Activated CD8-positive, alpha-beta T cell treated with anti-CD3 and anti-CD28 coated beads for 36 hours (primary cell): ENCODE measurements at regions not wholly inside any gene's neighbourhood (a gene's known extent, or its start where the extent isn't known, plus 50 kb on each side); places are given as distances from the start of the nearest gene placed in this dataset.

Experiments
- ATAC-seq: fragments of 200-7000 bp; cut with Tn5 transposase; one replicate; pipeline ENCODE4 v1.10.0; 2021; ENCODE audit warnings: mild to moderate bottlenecking, moderate library complexity
- CTCF ChIA-PET: fragments of 350-600 bp; sonication (Branson Sonifier 250); formaldehyde crosslinking; loops from one replicate; lab custom pipeline; 2021; ENCODE audit warnings: antibody characterized with exemption; lab: Charles Lee
- POLR2A ChIA-PET: fragments of 350-600 bp; sonication (Branson Sonifier 250); formaldehyde crosslinking; loops from one replicate; lab custom pipeline; 2021; ENCODE audit warnings: antibody characterized with exemption; lab: Charles Lee
- DNase-seq: peaks from one replicate; pipeline ENCODE4 v3.0.0-alpha.2; 2020
- H3K27ac Mint-ChIP-seq: one replicate; pipeline ENCODE4 v1.8.0; 2021; ENCODE audit warnings: mild to moderate bottlenecking, mixed read lengths
- H3K27me3 Mint-ChIP-seq: one replicate; pipeline ENCODE4 v1.8.0; 2021; ENCODE audit warnings: mixed read lengths
- H3K36me3 Mint-ChIP-seq: one replicate; pipeline ENCODE4 v1.8.0; 2021; ENCODE audit warnings: low read depth, mixed read lengths
- H3K4me1 Mint-ChIP-seq: one replicate; pipeline ENCODE4 v1.8.0; 2021; ENCODE audit warnings: low read depth, mixed read lengths
- H3K4me3 Mint-ChIP-seq: one replicate; pipeline ENCODE4 v1.8.0; 2021; ENCODE audit warnings: mild to moderate bottlenecking, moderate library complexity, mixed read lengths
- H3K9me3 Mint-ChIP-seq: one replicate; pipeline ENCODE4 v1.8.0; 2021; ENCODE audit warnings: mixed read lengths
- CTCF ChIP-seq: fragments of 200-600 bp; IDR thresholded peaks from one replicate; pipeline ENCODE4 v1.8.0; 2022; ENCODE audit warnings: antibody characterized with exemption, mild to moderate bottlenecking
- intact Hi-C: fragments of 100-400 bp; cut with micrococcal nuclease; formaldehyde crosslinking; loops from one replicate; pipeline ENCODE4 v1.10.0; 2022

- H3K9me3 Mint-ChIP-seq: no peaks in the 10 kb centered on the region
- no peak for DNase-seq
- intact Hi-C loops: no loop called here
Measured at GRCh38 chr2:217338306-217338916, 478.5 kb upstream of the TNP1 start.

GRCh38 chr2:217337771-217338170 lies 477.9 kb upstream of the TNP1 start:
- ChIA-PET CTCF (no interaction called here), POLR2A (no interaction called here)
- no peak for DNase-seq
- Mint-ChIP-seq H3K27me3 (no peaks in the 10 kb centered on the region), H3K27ac (no peak overlapping the region), H3K4me1 (no peaks in the 10 kb centered on the region), H3K9me3 (no peaks in the 10 kb centered on the region), H3K36me3 (no peaks in the 10 kb centered on the region), H3K4me3 (no peak overlapping the region)
- intact Hi-C loops: no loop called here
- no peak for TF ChIP-seq CTCF
- no peak for ATAC-seq

More at GRCh38 chr2:217338306-217338916, 478.5 kb upstream of the TNP1 start:
- no peak for TF ChIP-seq CTCF
- no peak overlapping the region for H3K4me3 Mint-ChIP-seq
- H3K36me3 Mint-ChIP-seq: no peaks in the 10 kb centered on the region
- ChIA-PET CTCF (no interaction called here), POLR2A (no interaction called here)
- H3K27me3 Mint-ChIP-seq: no peaks in the 10 kb centered on the region
- no peak for ATAC-seq
- no peaks in the 10 kb centered on the region for H3K4me1 Mint-ChIP-seq
- H3K27ac Mint-ChIP-seq: no peak overlapping the region

- H3K4me1 Mint-ChIP-seq: no peaks in the 10 kb centered on the region
- ATAC-seq: no peak
- no peaks in the 10 kb centered on the region for H3K9me3 Mint-ChIP-seq
- no peak for TF ChIP-seq CTCF
- intact Hi-C loops: no loop called here
- no peak overlapping the region for H3K4me3 Mint-ChIP-seq
- ChIA-PET CTCF (no interaction called here), POLR2A (no interaction called here)
- no peaks in the 10 kb centered on the region for H3K36me3 Mint-ChIP-seq
- DNase-seq: no peak
- no peak overlapping the region for H3K27ac Mint-ChIP-seq
- H3K27me3 Mint-ChIP-seq: no peaks in the 10 kb centered on the region
Measured at GRCh38 chr2:217336694-217337093, 476.8 kb upstream of the TNP1 start.

GRCh38 chr2:217335341-217335966 lies 475.6 kb upstream of the TNP1 start:
- ChIA-PET POLR2A (no interaction called here), CTCF (no interaction called here)
- TF ChIP-seq CTCF: no peak
- Mint-ChIP-seq H3K27me3 (no peaks in the 10 kb centered on the region), H3K27ac (no peak overlapping the region), H3K36me3 (no peaks in the 10 kb centered on the region), H3K4me3 (no peak overlapping the region), H3K4me1 (no peaks in the 10 kb centered on the region), H3K9me3 (no peaks in the 10 kb centered on the region)
- intact Hi-C loops: no loop called here
- ATAC-seq: no peak
- no peak for DNase-seq

- Mint-ChIP-seq H3K27ac (no peak overlapping the region), H3K4me3 (no peak overlapping the region), H3K9me3 (no peaks in the 10 kb centered on the region), H3K27me3 (no peaks in the 10 kb centered on the region), H3K36me3 (no peaks in the 10 kb centered on the region), H3K4me1 (no peaks in the 10 kb centered on the region)
- no peak for DNase-seq
- ChIA-PET CTCF (no interaction called here), POLR2A (no interaction called here)
- ATAC-seq: no peak
- TF ChIP-seq CTCF: no peak
- intact Hi-C loops: no loop called here
Measured at GRCh38 chr2:217334561-217334960, 474.7 kb upstream of the TNP1 start.
